K562 (cell line): ENCODE measurements at regions not wholly inside any gene's neighbourhood (a gene's known extent, or its start where the extent isn't known, plus 50 kb on each side); places are given as distances from the start of the nearest gene placed in this dataset.

ENCODE experiments used
- ATAC-seq: fragments of 200-7000 bp; cut with Tn5 transposase; 3 replicates; pipeline ENCODE4 v1.9.1; 2020; ENCODE audit warnings: moderate library complexity
- BruUV-seq: library from RNA; stranded (reverse); fragments of 400-500 nt; replicated peaks from 2 replicates; lab custom pipeline; 2021; lab: Mats Ljungman, UMichigan
- CTCF ChIA-PET: fragments of 300-600 bp; formaldehyde crosslinking; extraction: SDS; loops from one replicate; lab custom pipeline; 2021; ENCODE audit warnings: low intra/inter-chr PET ratio; lab: Yijun Ruan, JAX
- POLR2A ChIA-PET: fragments of 300-600, 350-650 bp; sonication (Branson Sonifier 250); formaldehyde crosslinking; extraction: SDS; loops from one replicate; lab custom pipeline; 2021; ENCODE audit warnings: antibody characterized with exemption, inconsistent platforms; lab: Yijun Ruan, JAX
- DNase-seq, 4 experiments: peaks; one replicate each; pipeline versions ENCODE4 v3.0.0 to v3.0.0-alpha.2; 2011 to 2018; ENCODE audit warnings: low spot score in 3 of 4, mixed read lengths in 3 of 4; ENCODE audit errors: extremely low read depth in 1 of 4
- FAIRE-seq: peaks from 2 replicates; lab custom pipeline; 2011; peaks lifted over from hg19 to GRCh38; lab: Jason Lieb, UNC
- H2AFZ ChIP-seq: 2 replicates; pipeline ENCODE4 v1.6.0; 2011; ENCODE audit warnings: low read depth, low read length, control low read depth, inconsistent platforms
- H3K27ac ChIP-seq: fragments of 200-600 bp; 3 replicates; pipeline ENCODE4 v1.8.0; 2011; ENCODE audit warnings: low read depth, mild to moderate bottlenecking, control low read depth, inconsistent platforms, low read length, moderate library complexity, mixed read lengths; ENCODE audit errors: extremely low read depth
- H3K27me3 ChIP-seq, 2 experiments: fragments of 300-600 bp in 1 of 2; 2 replicates in 1 of 2; 3 replicates in 1 of 2; pipeline versions ENCODE4 v1.6.0 to v1.8.0; 2011; ENCODE audit warnings: inconsistent platforms in 2 of 2, low read length in 2 of 2, mild to moderate bottlenecking in 1 of 2, mixed read lengths in 1 of 2, moderate library complexity in 1 of 2; ENCODE audit not compliant: control insufficient read depth in 2 of 2, insufficient read depth in 2 of 2
- H3K36me3 ChIP-seq: fragments of 300-600 bp; 3 replicates; pipeline ENCODE4 v1.8.0; 2011; ENCODE audit warnings: mild to moderate bottlenecking, low read length, inconsistent platforms; ENCODE audit not compliant: control insufficient read depth, insufficient read depth
- H3K4me1 ChIP-seq, 2 experiments: fragments of 200-600 bp in 1 of 2; replicated peaks in 1 of 2; 2 replicates in 1 of 2; 3 replicates in 1 of 2; pipeline versions ENCODE4 v1.5.1 to v1.8.0; 2011; ENCODE audit warnings: inconsistent platforms in 2 of 2, low read length in 2 of 2, mild to moderate bottlenecking in 1 of 2, mixed read lengths in 1 of 2, moderate library complexity in 1 of 2; ENCODE audit not compliant: control insufficient read depth in 2 of 2, insufficient read depth in 2 of 2
- H3K4me2 ChIP-seq: 2 replicates; pipeline ENCODE4 v1.6.1; 2011; ENCODE audit warnings: low read length, control low read depth, inconsistent platforms, mixed read lengths; ENCODE audit not compliant: insufficient read depth
- H3K4me3 ChIP-seq: fragments of 200-600 bp; sonication (generic), shearing (Covaris generic); 2 replicates; pipeline ENCODE4 v1.5.1; 2016; ENCODE audit warnings: control low read depth, inconsistent platforms
- H3K79me2 ChIP-seq: fragments of 200-600 bp; 3 replicates; pipeline ENCODE4 v1.8.0; 2011; ENCODE audit warnings: low read length, inconsistent platforms; ENCODE audit not compliant: control insufficient read depth, insufficient read depth
- H3K9ac ChIP-seq, 2 experiments: 2 replicates each; pipeline versions ENCODE4 v1.6.0 to v1.6.1; 2011; ENCODE audit warnings: low read depth in 2 of 2, low read length in 2 of 2, control low read depth in 1 of 2, inconsistent platforms in 1 of 2, mild to moderate bottlenecking in 1 of 2, mixed read lengths in 1 of 2; ENCODE audit not compliant: insufficient read depth in 1 of 2
- H3K9me1 ChIP-seq: one replicate; pipeline ENCODE4 v1.6.0; 2011; ENCODE audit warnings: inconsistent platforms, mild to moderate bottlenecking, low read length, moderate library complexity; ENCODE audit not compliant: control insufficient read depth, insufficient read depth
- H3K9me3 ChIP-seq: replicated peaks from 2 replicates; pipeline ENCODE4 v1.5.1; 2011; ENCODE audit warnings: low read depth, low read length, inconsistent platforms; ENCODE audit not compliant: control insufficient read depth, insufficient read depth
- H4K20me1 ChIP-seq: replicated peaks from 2 replicates; pipeline ENCODE4 v1.6.1; 2011; ENCODE audit warnings: low read length, inconsistent platforms, mixed read lengths; ENCODE audit not compliant: control insufficient read depth, insufficient read depth
- ATF2 ChIP-seq: sonication (generic); formaldehyde crosslinking; IDR thresholded peaks from 2 replicates; pipeline ENCODE4 v1.8.1; 2022; ENCODE audit warnings: missing genetic modification reagents
- CBFA2T2 ChIP-seq: fragments of 450-650 bp; conservative IDR thresholded peaks from 2 replicates; pipeline ENCODE4 v1.6.1; 2017; ENCODE audit warnings: mild to moderate bottlenecking
- HNRNPH1 ChIP-seq: fragments of 200-400 bp; formaldehyde crosslinking; optimal IDR thresholded peaks from 2 replicates; pipeline ENCODE3; 2017; ENCODE audit warnings: low read depth, mild to moderate bottlenecking, low read length, moderate library complexity
- RAD51 ChIP-seq: fragments of 450-650 bp; IDR thresholded peaks from 2 replicates; pipeline ENCODE4 v1.7.1; 2016; ENCODE audit warnings: low read depth, mild to moderate bottlenecking, borderline replicate concordance
- TFE3 ChIP-seq: fragments of 450-650 bp; formaldehyde crosslinking; IDR thresholded peaks from 2 replicates; pipeline ENCODE4 v1.4.0; 2020; ENCODE audit warnings: mild to moderate bottlenecking, mixed read lengths
- USF2 ChIP-seq: sonication (generic); formaldehyde crosslinking; IDR thresholded peaks from 2 replicates; pipeline ENCODE4 v1.5.0; 2020; ENCODE audit warnings: missing genetic modification reagents
- ZBTB5 ChIP-seq: fragments of 450-650 bp; IDR thresholded peaks from 2 replicates; pipeline ENCODE4 v1.6.1; 2017; ENCODE audit warnings: antibody characterized with exemption
- WGBS: fragments of 100-300 bp; shearing (Covaris generic); methylation state at CpG from one replicate; pipeline ENCODE4 v1.1.6; 2016; ENCODE audit warnings: low coverage, mixed read lengths; ENCODE audit not compliant: insufficient coverage; ENCODE audit errors: missing lambda C conversion rate; 5-methylcytosine and 5-hydroxymethylcytosine counted together
- in situ Hi-C: fragments of 300-500 bp; cut with MboI; formaldehyde crosslinking; loops from 4 replicates; pipeline ENCODE4 v1.15.0; 2018; ENCODE audit warnings: inconsistent platforms, mixed read lengths
- intact Hi-C: fragments of 100-400 bp; cut with micrococcal nuclease; formaldehyde crosslinking; loops from 2 replicates; pipeline ENCODE4 v1.14.2; 2022

- no peak for TF ChIP-seq ZBTB5
Observed at GRCh38 chr7:153324094-153324493, 564.5 kb downstream of the ACTR3B start (continued).

- no peaks in the 10 kb centered on the region for H3K79me2 ChIP-seq
- H3K36me3 ChIP-seq, result no peaks in the 10 kb centered on the region
- BruUV-seq, result no TSS peak
- no peaks in the 10 kb centered on the region for H3K9me1 ChIP-seq
- no peak overlapping the region for H3K27ac ChIP-seq
- TF ChIP-seq CBFA2T2 (0 out of 2 replicates have a peak, but pooled peaks have one; percentile 10), ATF2 (CRISPR knock-in tag) (no peak), RAD51 (peak; percentile 65), USF2 (CRISPR knock-in tag) (0 out of 2 replicates have a peak, but pooled peaks have one; percentile 10), HNRNPH1 (no peak), TFE3 (peak; percentile 88)
- TF ChIP-seq, all 486 proteins: peak for 4
- no peaks in the 10 kb centered on the region for H3K4me1 ChIP-seq
- peaks cover 13 to 31% of the 10 kb centered on the region in 2 experiments; a peak in 3 of 5 replicates for H3K27me3 ChIP-seq
- no peaks in the 10 kb centered on the region for H4K20me1 ChIP-seq
- CTCF ChIA-PET, result no interaction called here
- H3K4me2 ChIP-seq, result no peak overlapping the region
- WGBS, result 1% methylated on average over 9 of the region's 9 CpGs
- FAIRE-seq, result peak; percentile 19
- H3K9me3 ChIP-seq, result no peaks in the 10 kb centered on the region
- no peak overlapping the region for H2AFZ ChIP-seq
- intact Hi-C loops (no loop called here), in situ Hi-C loops (no loop called here)
- no peak overlapping the region for H3K9ac ChIP-seq
- ATAC-seq, result no peak
- DNase-seq, result no peak
- H3K4me3 ChIP-seq, result no peak overlapping the region
- POLR2A ChIA-PET, result interaction anchor here (0.5 kb wide), 1 partner anchor 18 kb away, joined by 3 read pairs; no protein-coding TSS in a partner anchor
Observed at GRCh38 chr7:153327683-153328082, 568.1 kb downstream of the ACTR3B start.
